KMS-11 (cell line): ENCODE measurements at regions not wholly inside any gene's neighbourhood (a gene's known extent, or its start where the extent isn't known, plus 50 kb on each side); places are given as distances from the start of the nearest gene placed in this dataset.

Source experiments
- H2AFZ ChIP-seq: fragments of 200-600 bp; sonication (generic); 2 replicates; pipeline ENCODE4 v1.6.1; 2016; ENCODE audit warnings: antibody characterized with exemption, mixed run types, low read depth
- H3K27ac ChIP-seq: fragments of 200-600 bp; sonication (generic); 2 replicates; pipeline ENCODE4 v1.6.1; 2016; ENCODE audit warnings: mild to moderate bottlenecking, mixed run types
- H3K27me3 ChIP-seq: fragments of 200-600 bp; sonication (generic); 2 replicates; pipeline ENCODE4 v1.6.1; 2017; ENCODE audit warnings: mild to moderate bottlenecking, low read depth, mixed run types, moderate library complexity; ENCODE audit not compliant: insufficient read depth
- H3K36me3 ChIP-seq: fragments of 200-600 bp; sonication (generic); 2 replicates; pipeline ENCODE4 v1.6.1; 2017; ENCODE audit warnings: mild to moderate bottlenecking, mixed run types; ENCODE audit not compliant: insufficient read depth
- H3K4me1 ChIP-seq: fragments of 200-600 bp; sonication (generic); 2 replicates; pipeline ENCODE4 v1.6.1; 2016; ENCODE audit warnings: mild to moderate bottlenecking, low read depth, mixed run types; ENCODE audit not compliant: poor library complexity, severe bottlenecking
- H3K4me2 ChIP-seq: fragments of 200-600 bp; sonication (generic); 2 replicates; pipeline ENCODE4 v1.7.0; 2016; ENCODE audit warnings: mild to moderate bottlenecking, mixed run types
- H3K4me3 ChIP-seq: fragments of 200-600 bp; sonication (generic); IDR thresholded peaks from 2 replicates; pipeline ENCODE4 v1.6.1; 2017; ENCODE audit warnings: low read depth, low read length, mixed read lengths; ENCODE audit not compliant: insufficient read depth
- H3K79me2 ChIP-seq: fragments of 200-600 bp; sonication (generic); 2 replicates; pipeline ENCODE4 v1.6.1; 2016; ENCODE audit warnings: low read depth, mixed run types; ENCODE audit not compliant: insufficient read depth
- H3K9ac ChIP-seq: fragments of 200-600 bp; sonication (generic); 2 replicates; pipeline ENCODE4 v1.6.1; 2016; ENCODE audit warnings: mild to moderate bottlenecking, mixed run types
- H4K20me1 ChIP-seq: fragments of 200-600 bp; sonication (generic); 2 replicates; pipeline ENCODE4 v1.6.1; 2016; ENCODE audit warnings: mild to moderate bottlenecking, mixed run types; ENCODE audit not compliant: insufficient read depth
- CTCF ChIP-seq: fragments of 200-600 bp; sonication (generic); conservative IDR thresholded peaks from 2 replicates; pipeline ENCODE4 v1.6.1; 2017; ENCODE audit warnings: low read depth, mild to moderate bottlenecking, antibody characterized with exemption, low read length, moderate library complexity, mixed read lengths

- Histone ChIP-seq H3K79me2 (no peaks in the 10 kb centered on the region), H3K27me3 (no peaks in the 10 kb centered on the region), H2AFZ (no peak overlapping the region), H3K4me3 (no peak overlapping the region), H3K36me3 (no peaks in the 10 kb centered on the region), H4K20me1 (no peaks in the 10 kb centered on the region), H3K9ac (no peak overlapping the region), H3K4me2 (no peak overlapping the region), H3K27ac (no peak overlapping the region), H3K4me1 (no peaks in the 10 kb centered on the region)
- TF ChIP-seq CTCF = no peak
These were observed 169.2 kb downstream of the LNPK start for GRCh38 chr2:175832866-175833265.

DNA sequence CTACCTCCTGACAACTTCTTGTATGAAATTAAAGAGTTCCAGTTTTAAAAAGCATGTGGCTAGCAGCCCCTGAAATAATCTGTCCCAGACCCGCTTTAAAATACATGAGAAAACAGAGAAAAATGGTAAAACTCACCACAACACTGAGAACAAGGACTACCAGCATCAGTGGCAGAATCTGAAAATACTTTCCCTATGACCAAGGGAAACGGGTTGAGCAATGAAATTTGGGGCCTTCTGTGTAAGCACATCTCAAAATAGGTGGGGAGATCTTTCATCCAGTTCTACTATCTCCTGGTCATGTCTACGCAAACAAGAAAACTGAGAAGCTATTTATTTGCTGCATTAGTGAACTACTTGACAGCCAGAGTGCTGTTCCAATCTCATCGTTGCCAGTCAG is 172.3 kb downstream of the LNPK start:
- TF ChIP-seq CTCF = no peak
- Histone ChIP-seq H4K20me1 (no peaks in the 10 kb centered on the region), H3K4me3 (no peak overlapping the region), H3K27me3 (no peaks in the 10 kb centered on the region), H3K27ac (no peak overlapping the region), H3K79me2 (no peaks in the 10 kb centered on the region), H3K4me1 (no peaks in the 10 kb centered on the region), H2AFZ (no peak overlapping the region), H3K9ac (no peak overlapping the region), H3K4me2 (no peak overlapping the region), H3K36me3 (no peaks in the 10 kb centered on the region)

DNA sequence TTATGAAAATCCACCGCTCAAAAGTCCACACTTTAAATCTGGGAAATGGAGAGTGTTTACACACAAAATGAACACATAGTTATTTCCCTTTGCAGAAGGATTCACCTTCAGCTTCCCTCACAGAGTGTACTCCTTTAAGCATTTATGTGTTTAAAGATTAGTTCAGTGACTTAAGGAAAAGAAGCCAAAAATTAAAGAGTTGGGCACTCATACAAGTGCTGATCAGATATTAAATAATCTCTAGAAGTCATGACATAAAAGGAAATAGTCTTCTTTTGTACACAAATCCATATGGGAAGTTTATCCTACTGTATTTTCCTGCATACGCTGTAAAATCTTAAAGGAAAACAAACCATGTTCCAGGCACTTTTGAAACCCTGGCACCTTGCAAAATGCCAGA is 174.2 kb downstream of the LNPK start:
- Histone ChIP-seq H3K4me2 (no peak overlapping the region), H3K9ac (no peak overlapping the region), H3K79me2 (no peaks in the 10 kb centered on the region), H3K27ac (no peak overlapping the region), H3K36me3 (no peaks in the 10 kb centered on the region), H3K27me3 (no peaks in the 10 kb centered on the region), H3K4me3 (no peak overlapping the region), H4K20me1 (no peaks in the 10 kb centered on the region), H3K4me1 (no peaks in the 10 kb centered on the region), H2AFZ (no peak overlapping the region)
- no peak for TF ChIP-seq CTCF

- Histone ChIP-seq H3K79me2 (no peaks in the 10 kb centered on the region), H4K20me1 (no peaks in the 10 kb centered on the region), H3K4me2 (no peak overlapping the region), H3K27ac (no peak overlapping the region), H3K27me3 (no peaks in the 10 kb centered on the region), H3K4me3 (no peak overlapping the region), H3K9ac (no peak overlapping the region), H3K36me3 (no peaks in the 10 kb centered on the region), H3K4me1 (no peaks in the 10 kb centered on the region), H2AFZ (no peak overlapping the region)
- no peak for TF ChIP-seq CTCF
These were observed 177.8 kb downstream of the LNPK start for GRCh38 chr2:175824243-175824642.

DNA sequence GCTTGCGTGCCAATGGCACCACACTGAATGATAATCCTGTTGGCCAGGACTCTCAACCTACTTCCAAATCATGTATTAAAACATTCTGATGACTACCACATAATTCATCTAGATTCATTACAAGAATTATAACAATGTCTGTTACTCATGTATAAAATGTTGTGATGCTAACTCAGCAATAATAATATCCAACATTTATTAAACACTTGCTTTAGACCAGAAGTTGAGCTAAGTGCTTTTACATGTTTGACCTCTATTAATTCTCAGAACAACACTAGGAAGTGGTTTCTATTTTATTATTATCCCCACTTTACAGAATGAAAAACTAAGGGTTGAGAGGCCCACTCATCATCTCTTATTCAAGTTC is 178.4 kb downstream of the LNPK start:
- Histone ChIP-seq H3K36me3 (no peaks in the 10 kb centered on the region), H3K27ac (no peak overlapping the region), H3K79me2 (no peaks in the 10 kb centered on the region), H3K9ac (no peak overlapping the region), H2AFZ (no peak overlapping the region), H3K4me1 (no peaks in the 10 kb centered on the region), H4K20me1 (no peaks in the 10 kb centered on the region), H3K27me3 (no peaks in the 10 kb centered on the region), H3K4me2 (no peak overlapping the region), H3K4me3 (no peak overlapping the region)
- no peak for TF ChIP-seq CTCF
